GM12878 (cell line): ENCODE measurements at regions not wholly inside any gene's neighbourhood (a gene's known extent, or its start where the extent isn't known, plus 50 kb on each side); places are given as distances from the start of the nearest gene placed in this dataset.

ENCODE experiments used
- CTCF ChIP-seq, 3 experiments: IDR thresholded peaks in 2 of 3; conservative IDR thresholded peaks in 1 of 3; 2 replicates each; pipeline ENCODE4 v1.5.1; 2011; ENCODE audit warnings: low read depth in 3 of 3, low read length in 3 of 3, mild to moderate bottlenecking in 3 of 3, control low read depth in 2 of 3, moderate library complexity in 2 of 3, inconsistent platforms in 1 of 3, mixed read lengths in 1 of 3; ENCODE audit not compliant: control insufficient read depth in 2 of 3, insufficient read depth in 1 of 3; ENCODE audit errors: extremely low read depth in 1 of 3
- MEF2A ChIP-seq: IDR thresholded peaks from 2 replicates; pipeline ENCODE4 v1.6.1; 2011; ENCODE audit warnings: low read depth, mild to moderate bottlenecking, low read length, moderate library complexity; ENCODE audit not compliant: insufficient read depth
- MTA3 ChIP-seq: IDR thresholded peaks from 2 replicates; pipeline ENCODE4 v1.6.1; 2012; ENCODE audit warnings: low read length, inconsistent platforms, borderline replicate concordance
- RELA ChIP-seq: fragments of 450-650 bp; IDR thresholded peaks from 2 replicates; pipeline ENCODE4 v1.8.0; 2014; ENCODE audit warnings: borderline replicate concordance; ENCODE audit not compliant: partially characterized antibody
- ZNF24 ChIP-seq: fragments of 450-650 bp; IDR thresholded peaks from 2 replicates; pipeline ENCODE4 v1.6.1; 2017; ENCODE audit warnings: antibody characterized with exemption, mild to moderate bottlenecking

- TF ChIP-seq MEF2A, result no peak
- TF ChIP-seq ZNF24, result no peak
- no peak for TF ChIP-seq RELA
- no peak for TF ChIP-seq CTCF (IDR thresholded peaks at IDR 0.05 in 2 of 3, conservative IDR thresholded peaks at IDR 0.05 in 1 of 3; ENCODE audit: control insufficient read depth in 2 of 3, extremely low read depth in 1 of 3, insufficient read depth in 1 of 3, low read depth in 3 of 3, low read length in 3 of 3)
- TF ChIP-seq MTA3, result no peak
Observed at GRCh38 chr1:95643071-95643470, 409.1 kb downstream of the RWDD3 start.
